ENCODE measurements at regions not wholly inside any gene's neighbourhood (a gene's known extent, or its start where the extent isn't known, plus 50 kb on each side); places are given as distances from the start of the nearest gene placed in this dataset.

GRCh38 chr6:134553936-134554335, 236.0 kb upstream of the SGK1 start:
- TF ChIP-seq, protein P1, sequence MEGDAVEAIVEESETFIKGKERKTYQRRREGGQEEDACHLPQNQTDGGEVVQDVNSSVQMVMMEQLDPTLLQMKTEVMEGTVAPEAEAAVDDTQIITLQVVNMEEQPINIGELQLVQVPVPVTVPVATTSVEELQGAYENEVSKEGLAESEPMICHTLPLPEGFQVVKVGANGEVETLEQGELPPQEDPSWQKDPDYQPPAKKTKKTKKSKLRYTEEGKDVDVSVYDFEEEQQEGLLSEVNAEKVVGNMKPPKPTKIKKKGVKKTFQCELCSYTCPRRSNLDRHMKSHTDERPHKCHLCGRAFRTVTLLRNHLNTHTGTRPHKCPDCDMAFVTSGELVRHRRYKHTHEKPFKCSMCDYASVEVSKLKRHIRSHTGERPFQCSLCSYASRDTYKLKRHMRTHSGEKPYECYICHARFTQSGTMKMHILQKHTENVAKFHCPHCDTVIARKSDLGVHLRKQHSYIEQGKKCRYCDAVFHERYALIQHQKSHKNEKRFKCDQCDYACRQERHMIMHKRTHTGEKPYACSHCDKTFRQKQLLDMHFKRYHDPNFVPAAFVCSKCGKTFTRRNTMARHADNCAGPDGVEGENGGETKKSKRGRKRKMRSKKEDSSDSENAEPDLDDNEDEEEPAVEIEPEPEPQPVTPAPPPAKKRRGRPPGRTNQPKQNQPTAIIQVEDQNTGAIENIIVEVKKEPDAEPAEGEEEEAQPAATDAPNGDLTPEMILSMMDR (IDR thresholded peaks at IDR 0.05): no peak
- TF ChIP-seq POLR2A (IDR thresholded peaks at IDR 0.05): no peak
